HG02588 (cell line): ENCODE measurements at regions not wholly inside any gene's neighbourhood (a gene's known extent, or its start where the extent isn't known, plus 50 kb on each side); places are given as distances from the start of the nearest gene placed in this dataset.
"Not testable (repeated sequence)": the region's sequence is repeated elsewhere in the genome, so short reads cannot be mapped to it uniquely, and the experiment has no call there.

Experiments
- ATAC-seq: cut with Tn5 transposase; IDR thresholded peaks from one replicate; pipeline ENCODE4 v1.9.1; 2021; ENCODE audit warnings: mild to moderate bottlenecking, moderate library complexity; ENCODE audit not compliant: unreplicated experiment

- ATAC-seq: not testable (repeated sequence)
Observed at GRCh38 chr14:37784827-37785223, 189.4 kb downstream of the TTC6 start.

- not testable (repeated sequence) for ATAC-seq
Observed at GRCh38 chr14:37785298-37785697, 189.9 kb downstream of the TTC6 start.

- not testable (repeated sequence) for ATAC-seq
Observed at GRCh38 chr14:37786114-37786625, 190.7 kb downstream of the TTC6 start.

GRCh38 chr14:37787879-37788494, 192.6 kb downstream of the TTC6 start:
- ATAC-seq: no peak

GRCh38 chr14:37791384-37792036, 196.1 kb downstream of the TTC6 start:
- no peak for ATAC-seq

- ATAC-seq: no peak
Observed at GRCh38 chr14:37792124-37792523, 196.7 kb downstream of the TTC6 start.

GRCh38 chr14:37796703-37797416, 201.4 kb downstream of the TTC6 start:
- ATAC-seq: no peak

GRCh38 chr14:37797675-37798074, 202.2 kb downstream of the TTC6 start:
- no peak for ATAC-seq

- ATAC-seq: no peak
Observed at GRCh38 chr14:37807722-37808121, 212.3 kb downstream of the TTC6 start.

- no peak for ATAC-seq
Observed at GRCh38 chr14:37810094-37810801, 214.8 kb downstream of the TTC6 start.

GRCh38 chr14:37813732-37814131, 218.3 kb downstream of the TTC6 start:
- ATAC-seq: no peak

GRCh38 chr14:37816135-37816534, 220.7 kb downstream of the TTC6 start:
- no peak for ATAC-seq

GRCh38 chr14:37816743-37817295, 221.4 kb downstream of the TTC6 start:
- no peak for ATAC-seq

- ATAC-seq: no peak
Observed at GRCh38 chr14:37819155-37820015, 224.0 kb downstream of the TTC6 start.

GRCh38 chr14:37820810-37821209, 225.4 kb downstream of the TTC6 start:
- not testable (repeated sequence) for ATAC-seq

GRCh38 chr14:37824939-37825712, 229.7 kb downstream of the TTC6 start:
- no peak for ATAC-seq

- ATAC-seq: no peak
Observed at GRCh38 chr14:37826869-37827268, 231.4 kb downstream of the TTC6 start.

- no peak for ATAC-seq
Observed at GRCh38 chr14:37830271-37830670, 234.8 kb downstream of the TTC6 start.

GRCh38 chr14:37834275-37834674, 238.8 kb downstream of the TTC6 start:
- ATAC-seq: no peak
